OCI-LY1 (cell line): ENCODE measurements at regions not wholly inside any gene's neighbourhood (a gene's known extent, or its start where the extent isn't known, plus 50 kb on each side); places are given as distances from the start of the nearest gene placed in this dataset.

ENCODE experiments used
- EZH2 ChIP-seq: fragments of 200-600 bp; sonication (generic), shearing (Covaris generic); IDR thresholded peaks from 2 replicates; pipeline ENCODE4 v1.8.0; 2017; ENCODE audit warnings: borderline replicate concordance, mixed run types, mild to moderate bottlenecking, antibody characterized with exemption, low read length, moderate library complexity, mixed read lengths
- TF ChIP-seq, protein P1 (sequence below): fragments of 200-600 bp; sonication (generic), shearing (Covaris generic); IDR thresholded peaks from 2 replicates; pipeline ENCODE4 v1.5.1; 2017; ENCODE audit warnings: mild to moderate bottlenecking, antibody characterized with exemption, low read length, moderate library complexity, mixed read lengths

DNA sequence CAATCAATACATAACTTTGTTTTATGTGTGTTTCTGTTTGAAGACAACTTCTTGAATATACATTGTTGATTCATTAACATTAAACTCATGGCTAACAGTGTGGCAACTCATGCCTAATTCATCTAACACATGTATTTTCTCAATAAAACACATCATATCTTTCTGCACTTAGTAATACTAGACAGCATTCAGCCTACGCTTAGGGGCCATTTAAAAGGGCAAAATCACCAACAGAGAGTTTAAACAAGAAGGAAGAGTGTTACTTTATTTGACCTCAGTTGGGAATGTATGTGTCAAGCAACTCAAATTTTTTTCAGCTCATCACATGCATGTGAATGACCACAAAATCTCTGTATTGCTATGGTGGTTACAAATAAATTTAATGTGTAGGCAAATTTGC, 128.8 kb upstream of the AADACL2 start:
- TF ChIP-seq, protein P1, sequence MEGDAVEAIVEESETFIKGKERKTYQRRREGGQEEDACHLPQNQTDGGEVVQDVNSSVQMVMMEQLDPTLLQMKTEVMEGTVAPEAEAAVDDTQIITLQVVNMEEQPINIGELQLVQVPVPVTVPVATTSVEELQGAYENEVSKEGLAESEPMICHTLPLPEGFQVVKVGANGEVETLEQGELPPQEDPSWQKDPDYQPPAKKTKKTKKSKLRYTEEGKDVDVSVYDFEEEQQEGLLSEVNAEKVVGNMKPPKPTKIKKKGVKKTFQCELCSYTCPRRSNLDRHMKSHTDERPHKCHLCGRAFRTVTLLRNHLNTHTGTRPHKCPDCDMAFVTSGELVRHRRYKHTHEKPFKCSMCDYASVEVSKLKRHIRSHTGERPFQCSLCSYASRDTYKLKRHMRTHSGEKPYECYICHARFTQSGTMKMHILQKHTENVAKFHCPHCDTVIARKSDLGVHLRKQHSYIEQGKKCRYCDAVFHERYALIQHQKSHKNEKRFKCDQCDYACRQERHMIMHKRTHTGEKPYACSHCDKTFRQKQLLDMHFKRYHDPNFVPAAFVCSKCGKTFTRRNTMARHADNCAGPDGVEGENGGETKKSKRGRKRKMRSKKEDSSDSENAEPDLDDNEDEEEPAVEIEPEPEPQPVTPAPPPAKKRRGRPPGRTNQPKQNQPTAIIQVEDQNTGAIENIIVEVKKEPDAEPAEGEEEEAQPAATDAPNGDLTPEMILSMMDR: no peak
- no peak for TF ChIP-seq EZH2
